GM12872 (cell line): ENCODE measurements at regions not wholly inside any gene's neighbourhood (a gene's known extent, or its start where the extent isn't known, plus 50 kb on each side); places are given as distances from the start of the nearest gene placed in this dataset.

Experiments
- CTCF ChIP-seq: IDR thresholded peaks from 3 replicates; pipeline ENCODE4 v1.5.1; 2011; ENCODE audit warnings: low read depth, mild to moderate bottlenecking, low read length, moderate library complexity; ENCODE audit not compliant: insufficient read depth

GRCh38 chr18:38420611-38421010 lies 855.0 kb upstream of the CELF4 start:
- TF ChIP-seq CTCF: no peak

- TF ChIP-seq CTCF: no peak
Measured at GRCh38 chr18:38415811-38416210, 850.2 kb upstream of the CELF4 start.

GRCh38 chr18:38413193-38413592 lies 847.6 kb upstream of the CELF4 start:
- TF ChIP-seq CTCF: no peak

- TF ChIP-seq CTCF: no peak
Measured at GRCh38 chr18:38406607-38407006, 841.0 kb upstream of the CELF4 start.

GRCh38 chr18:38402509-38402908 lies 836.9 kb upstream of the CELF4 start:
- no peak for TF ChIP-seq CTCF

- TF ChIP-seq CTCF: no peak
Measured at GRCh38 chr18:38397094-38397493, 831.5 kb upstream of the CELF4 start.

GRCh38 chr18:38386146-38386545 lies 820.5 kb upstream of the CELF4 start:
- no peak for TF ChIP-seq CTCF
